ENCODE measurements at regions not wholly inside any gene's neighbourhood (a gene's known extent, or its start where the extent isn't known, plus 50 kb on each side); places are given as distances from the start of the nearest gene placed in this dataset.

- H2AFZ ChIP-seq (ENCODE audit: low read length): no peak overlapping the region
- POLR2A ChIA-PET: no interaction called here
- H3K4me3 ChIP-seq (ENCODE audit: low read depth, low read length, poor library complexity, severe bottlenecking): no peak overlapping the region
- CTCF ChIA-PET (ENCODE audit: unreplicated experiment): no interaction called here
- DNase-seq (ENCODE audit: low spot score): no peak
- H3K4me2 ChIP-seq (ENCODE audit: low read length): no peak overlapping the region
- H3K36me3 ChIP-seq (ENCODE audit: insufficient read depth, low read length): no peaks in the 10 kb centered on the region
- no TSS peak for BruUV-seq (replicated peaks)
- H3K27ac ChIP-seq (ENCODE audit: low read depth, low read length, poor library complexity, severe bottlenecking): no peak overlapping the region
- no peaks in the 10 kb centered on the region for H3K4me1 ChIP-seq (ENCODE audit: insufficient read depth, low read length, poor library complexity, severe bottlenecking)
- no peaks in the 10 kb centered on the region for H3K79me2 ChIP-seq (ENCODE audit: insufficient read depth, low read depth, low read length)
- intact Hi-C loops (cut with micrococcal nuclease; ENCODE audit: unreplicated experiment): no loop called here
- H4K20me1 ChIP-seq (ENCODE audit: insufficient read depth, low read length): no peaks in the 10 kb centered on the region
- no peak for TF ChIP-seq CTCF (conservative IDR thresholded peaks at IDR 0.05; ENCODE audit: low read length)
- TF ChIP-seq EZH2phosphoT487 (IDR thresholded peaks at IDR 0.05; ENCODE audit: borderline replicate concordance, low read depth, low read length): no peak
- no peaks in the 10 kb centered on the region for H3K9me3 ChIP-seq (ENCODE audit: low read length)
- H3K9me2 ChIP-seq (ENCODE audit: insufficient read depth, low read length): no peaks in the 10 kb centered on the region
Observed at GRCh38 chr7:159231017-159231416, 86.3 kb upstream of the VIPR2 start.

- CTCF ChIA-PET (ENCODE audit: unreplicated experiment): no interaction called here
- no peaks in the 10 kb centered on the region for H4K20me1 ChIP-seq (ENCODE audit: insufficient read depth, low read length)
- intact Hi-C loops (cut with micrococcal nuclease; ENCODE audit: unreplicated experiment): no loop called here
- H3K9me2 ChIP-seq (ENCODE audit: insufficient read depth, low read length): no peaks in the 10 kb centered on the region
- H3K79me2 ChIP-seq (ENCODE audit: insufficient read depth, low read depth, low read length): no peaks in the 10 kb centered on the region
- H3K4me3 ChIP-seq (ENCODE audit: low read depth, low read length, poor library complexity, severe bottlenecking): no peak overlapping the region
- H3K9me3 ChIP-seq (ENCODE audit: low read length): no peaks in the 10 kb centered on the region
- H2AFZ ChIP-seq (ENCODE audit: low read length): no peak overlapping the region
- H3K36me3 ChIP-seq (ENCODE audit: insufficient read depth, low read length): no peaks in the 10 kb centered on the region
- POLR2A ChIA-PET: no interaction called here
- no peak for DNase-seq (ENCODE audit: low spot score)
- no TSS peak for BruUV-seq (replicated peaks)
- no peak overlapping the region for H3K4me2 ChIP-seq (ENCODE audit: low read length)
- no peak overlapping the region for H3K27ac ChIP-seq (ENCODE audit: low read depth, low read length, poor library complexity, severe bottlenecking)
- TF ChIP-seq EZH2phosphoT487 (IDR thresholded peaks at IDR 0.05; ENCODE audit: borderline replicate concordance, low read depth, low read length) (no peak), CTCF (conservative IDR thresholded peaks at IDR 0.05; ENCODE audit: low read length) (no peak)
- H3K4me1 ChIP-seq (ENCODE audit: insufficient read depth, low read length, poor library complexity, severe bottlenecking): no peaks in the 10 kb centered on the region
Observed at GRCh38 chr7:159229683-159230475, 85.2 kb upstream of the VIPR2 start.

- no peak overlapping the region for H3K27ac ChIP-seq (ENCODE audit: low read depth, low read length, poor library complexity, severe bottlenecking)
- no peaks in the 10 kb centered on the region for H4K20me1 ChIP-seq (ENCODE audit: insufficient read depth, low read length)
- intact Hi-C loops (cut with micrococcal nuclease; ENCODE audit: unreplicated experiment): no loop called here
- H3K9me2 ChIP-seq (ENCODE audit: insufficient read depth, low read length): no peaks in the 10 kb centered on the region
- H3K4me2 ChIP-seq (ENCODE audit: low read length): no peak overlapping the region
- ChIA-PET POLR2A (no interaction called here), CTCF (ENCODE audit: unreplicated experiment) (no interaction called here)
- no peaks in the 10 kb centered on the region for H3K9me3 ChIP-seq (ENCODE audit: low read length)
- no peaks in the 10 kb centered on the region for H3K4me1 ChIP-seq (ENCODE audit: insufficient read depth, low read length, poor library complexity, severe bottlenecking)
- H3K36me3 ChIP-seq (ENCODE audit: insufficient read depth, low read length): no peaks in the 10 kb centered on the region
- no peak for TF ChIP-seq EZH2phosphoT487 (IDR thresholded peaks at IDR 0.05; ENCODE audit: borderline replicate concordance, low read depth, low read length)
- TF ChIP-seq CTCF (conservative IDR thresholded peaks at IDR 0.05; ENCODE audit: low read length): no peak
- no peaks in the 10 kb centered on the region for H3K79me2 ChIP-seq (ENCODE audit: insufficient read depth, low read depth, low read length)
- no TSS peak for BruUV-seq (replicated peaks)
- H2AFZ ChIP-seq (ENCODE audit: low read length): no peak overlapping the region
- no peak overlapping the region for H3K4me3 ChIP-seq (ENCODE audit: low read depth, low read length, poor library complexity, severe bottlenecking)
- no peak for DNase-seq (ENCODE audit: low spot score)
Observed at GRCh38 chr7:159227433-159227832, 82.8 kb upstream of the VIPR2 start.
